ENCODE measurements at regions not wholly inside any gene's neighbourhood (a gene's known extent, or its start where the extent isn't known, plus 50 kb on each side); places are given as distances from the start of the nearest gene placed in this dataset.

- ChIA-PET POLR2A (no interaction called here), CTCF (interaction anchor here (1.1 to 2.8 kb wide), 6 partner anchors 8 to 109 kb away, joined by 3 to 8 read pairs (median 4); no protein-coding TSS in a partner anchor)
- no peak for DNase-seq (ENCODE audit: extremely low spot score)
- no peak for TF ChIP-seq CTCF (IDR thresholded peaks at IDR 0.05; ENCODE audit: control extremely low read depth, extremely low read depth, low read depth, missing control alignments)
Observed at GRCh38 chr6:138655828-138656227, 117.7 kb upstream of the CCDC28A start.

- CTCF ChIA-PET: interaction anchor here (1.1 to 1.5 kb wide), 4 partner anchors 9 to 108 kb away, joined by 3 to 6 read pairs (median 3); no protein-coding TSS in a partner anchor
- DNase-seq (ENCODE audit: extremely low spot score): no peak
- no peak for TF ChIP-seq CTCF (IDR thresholded peaks at IDR 0.05; ENCODE audit: control extremely low read depth, extremely low read depth, low read depth, missing control alignments)
- POLR2A ChIA-PET: no interaction called here
Observed at GRCh38 chr6:138656364-138657064, 117.1 kb upstream of the CCDC28A start.

- ChIA-PET CTCF (interaction anchor here (1.1 to 1.5 kb wide), 4 partner anchors 8 to 108 kb away, joined by 3 to 6 read pairs (median 3); no protein-coding TSS in a partner anchor), POLR2A (no interaction called here)
- DNase-seq (ENCODE audit: extremely low spot score): no peak
- TF ChIP-seq CTCF (IDR thresholded peaks at IDR 0.05; ENCODE audit: control extremely low read depth, extremely low read depth, low read depth, missing control alignments): no peak
Observed at GRCh38 chr6:138657065-138657425, 116.5 kb upstream of the CCDC28A start.

GRCh38 chr6:138659998-138660397 lies 113.6 kb upstream of the CCDC28A start:
- no peak for DNase-seq (ENCODE audit: extremely low spot score)
- no peak for TF ChIP-seq CTCF (IDR thresholded peaks at IDR 0.05; ENCODE audit: control extremely low read depth, extremely low read depth, low read depth, missing control alignments)
- POLR2A ChIA-PET: no interaction called here
- CTCF ChIA-PET: interaction anchor here (1.0 to 1.7 kb wide), 2 partner anchors 13 to 32 kb away, joined by 3 to 5 read pairs; no protein-coding TSS in a partner anchor

- no peak for DNase-seq (ENCODE audit: extremely low spot score)
- ChIA-PET CTCF (interaction anchor here (1.6 kb wide), 1 partner anchor 30 kb away, joined by 4 read pairs; no protein-coding TSS in a partner anchor), POLR2A (no interaction called here)
- no peak for TF ChIP-seq CTCF (IDR thresholded peaks at IDR 0.05; ENCODE audit: control extremely low read depth, extremely low read depth, low read depth, missing control alignments)
Observed at GRCh38 chr6:138662471-138662870, 111.1 kb upstream of the CCDC28A start.

- TF ChIP-seq CTCF (IDR thresholded peaks at IDR 0.05; ENCODE audit: control extremely low read depth, extremely low read depth, low read depth, missing control alignments): no peak
- DNase-seq (ENCODE audit: extremely low spot score): no peak
- ChIA-PET CTCF (interaction anchor here (1.2 to 1.3 kb wide), 2 partner anchors 9 to 14 kb away, joined by 3 to 4 read pairs; no protein-coding TSS in a partner anchor), POLR2A (no interaction called here)
Observed at GRCh38 chr6:138663892-138664291, 109.7 kb upstream of the CCDC28A start.
